ENCODE measurements at regions not wholly inside any gene's neighbourhood (a gene's known extent, or its start where the extent isn't known, plus 50 kb on each side); places are given as distances from the start of the nearest gene placed in this dataset.
"Not testable (repeated sequence)": the region's sequence is repeated elsewhere in the genome, so short reads cannot be mapped to it uniquely, and the experiment has no call there.

DNA sequence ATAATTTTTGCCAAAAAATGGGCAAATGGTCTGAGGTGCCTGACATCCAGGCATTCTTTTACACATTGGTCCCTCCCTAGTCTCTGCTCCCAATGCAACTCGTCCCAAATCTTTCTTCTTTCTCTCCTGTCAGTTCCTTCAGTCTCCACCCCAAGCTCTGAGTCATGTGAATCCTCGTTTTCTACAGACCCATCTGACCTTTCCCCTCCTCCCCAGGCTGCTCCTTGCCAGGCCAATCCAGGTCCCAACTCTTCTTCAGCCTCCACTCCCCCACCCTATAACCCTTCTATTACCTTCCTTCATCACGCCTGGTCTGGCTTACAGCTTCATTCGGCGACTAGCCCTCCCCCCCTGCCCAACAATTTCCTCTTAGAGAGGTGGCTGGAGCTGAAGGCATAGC is 55.3 kb downstream of the BBS10 start:
- not testable (repeated sequence) for DNase-seq (ENCODE audit: low read depth); H3K4me3 ChIP-seq (ENCODE audit: low read depth, low read length)

GRCh38 chr12:76292305-76292704 is 55.9 kb downstream of the BBS10 start:
- not testable (repeated sequence) for H3K4me3 ChIP-seq (ENCODE audit: low read depth, low read length); DNase-seq (ENCODE audit: low read depth)

DNA sequence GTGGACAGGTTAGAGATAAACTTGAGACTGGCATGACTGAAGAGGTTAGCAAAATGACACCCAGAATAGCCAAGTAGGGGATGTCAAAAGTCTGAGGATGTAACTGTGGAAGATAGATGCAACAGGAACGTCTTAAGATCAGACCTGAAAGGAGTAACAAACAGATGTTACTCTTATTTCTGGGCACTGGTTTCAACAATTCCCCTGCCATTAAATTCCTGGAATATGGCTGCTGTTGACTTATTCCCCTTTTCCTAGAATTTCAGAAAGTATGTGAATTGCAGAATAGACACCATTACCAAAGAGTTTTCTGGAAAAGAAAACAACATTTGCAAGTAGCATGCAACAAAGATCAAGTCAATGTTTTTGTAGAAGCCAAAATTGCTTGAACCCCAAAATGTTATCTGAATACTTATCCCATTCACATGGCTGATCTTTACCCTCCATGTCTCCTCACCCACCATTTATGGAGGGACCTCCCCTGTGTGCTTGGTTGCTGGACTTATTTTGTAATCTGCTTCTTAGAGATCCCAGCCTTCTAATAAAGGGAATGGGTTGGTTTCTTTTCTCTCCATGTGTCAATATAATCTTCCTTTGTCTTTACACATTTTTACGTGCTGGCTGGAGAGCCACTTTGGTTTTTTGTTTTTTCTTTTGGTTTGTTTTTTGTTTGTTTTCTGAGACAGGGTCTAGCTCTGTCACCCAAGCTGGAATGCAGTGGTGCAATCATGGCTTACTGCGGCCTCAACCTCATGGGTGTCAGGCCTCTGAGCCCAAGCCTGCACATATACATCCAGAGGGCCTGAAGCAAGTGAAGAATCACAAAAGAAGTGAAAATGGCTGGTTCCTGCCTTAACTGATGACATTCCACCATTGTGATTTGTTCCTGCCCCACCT is 57.0 kb downstream of the BBS10 start:
- H3K4me3 ChIP-seq (ENCODE audit: low read depth, low read length), result no peak overlapping the region
- no peak for DNase-seq (ENCODE audit: low read depth)
- TF ChIP-seq, protein P1, sequence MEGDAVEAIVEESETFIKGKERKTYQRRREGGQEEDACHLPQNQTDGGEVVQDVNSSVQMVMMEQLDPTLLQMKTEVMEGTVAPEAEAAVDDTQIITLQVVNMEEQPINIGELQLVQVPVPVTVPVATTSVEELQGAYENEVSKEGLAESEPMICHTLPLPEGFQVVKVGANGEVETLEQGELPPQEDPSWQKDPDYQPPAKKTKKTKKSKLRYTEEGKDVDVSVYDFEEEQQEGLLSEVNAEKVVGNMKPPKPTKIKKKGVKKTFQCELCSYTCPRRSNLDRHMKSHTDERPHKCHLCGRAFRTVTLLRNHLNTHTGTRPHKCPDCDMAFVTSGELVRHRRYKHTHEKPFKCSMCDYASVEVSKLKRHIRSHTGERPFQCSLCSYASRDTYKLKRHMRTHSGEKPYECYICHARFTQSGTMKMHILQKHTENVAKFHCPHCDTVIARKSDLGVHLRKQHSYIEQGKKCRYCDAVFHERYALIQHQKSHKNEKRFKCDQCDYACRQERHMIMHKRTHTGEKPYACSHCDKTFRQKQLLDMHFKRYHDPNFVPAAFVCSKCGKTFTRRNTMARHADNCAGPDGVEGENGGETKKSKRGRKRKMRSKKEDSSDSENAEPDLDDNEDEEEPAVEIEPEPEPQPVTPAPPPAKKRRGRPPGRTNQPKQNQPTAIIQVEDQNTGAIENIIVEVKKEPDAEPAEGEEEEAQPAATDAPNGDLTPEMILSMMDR (conservative IDR thresholded peaks at IDR 0.05; ENCODE audit: low read depth, low read length), result no peak

- H3K4me3 ChIP-seq (ENCODE audit: low read depth, low read length), result no peak overlapping the region
- DNase-seq (ENCODE audit: low read depth), result no peak
- TF ChIP-seq, protein P1 (conservative IDR thresholded peaks at IDR 0.05; ENCODE audit: low read depth, low read length), result no peak
Observed at GRCh38 chr12:76288218-76288617, 60.0 kb downstream of the BBS10 start.

DNA sequence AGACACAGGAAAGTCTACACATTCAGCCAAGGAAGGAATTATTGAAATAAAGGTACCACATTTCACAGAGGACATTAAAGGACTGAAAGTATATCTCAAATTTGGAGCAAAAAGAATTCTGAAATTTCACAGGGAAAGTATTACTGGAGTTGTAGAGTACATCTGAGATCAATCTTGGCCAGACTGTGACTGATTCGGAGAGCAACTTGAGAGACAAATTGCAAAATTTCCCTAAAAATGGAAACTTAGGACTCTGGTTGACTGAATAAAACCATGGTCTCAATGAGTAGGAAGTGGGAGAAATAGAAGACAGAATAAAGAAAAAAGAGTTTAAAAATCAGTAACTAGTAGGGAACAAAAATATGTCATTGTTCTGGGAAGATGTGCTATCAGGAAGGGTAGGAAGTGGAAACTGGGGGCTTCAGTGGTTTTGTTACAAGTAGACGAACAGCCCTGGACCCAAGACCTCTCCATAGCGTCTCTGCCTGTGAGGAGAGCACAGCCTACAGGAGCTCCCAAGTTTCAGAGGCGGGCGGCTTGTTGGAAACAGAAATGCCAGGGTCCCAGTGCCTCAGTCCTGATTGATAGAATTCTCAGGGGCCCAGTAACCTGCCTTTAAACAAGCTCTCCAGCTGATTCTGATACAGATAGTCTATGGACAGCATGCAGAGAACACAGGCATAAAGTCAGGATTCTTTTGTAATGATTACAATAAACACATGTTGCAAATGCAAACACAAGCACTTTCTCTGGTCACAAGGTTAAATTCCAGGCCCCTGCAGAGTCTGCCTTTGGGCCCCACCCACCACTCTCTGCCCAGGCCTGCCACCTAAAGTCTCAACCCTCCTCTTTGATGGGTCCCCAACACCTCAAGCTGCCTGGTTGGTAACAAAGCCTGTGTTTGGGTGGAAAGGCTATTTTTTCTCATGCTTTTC is 63.1 kb downstream of the BBS10 start:
- peak; percentile 85 for DNase-seq (ENCODE audit: low read depth)
- TF ChIP-seq, protein P1 (conservative IDR thresholded peaks at IDR 0.05; ENCODE audit: low read depth, low read length), result peak; percentile 32

GRCh38 chr12:76282744-76283143 is 65.5 kb downstream of the BBS10 start:
- TF ChIP-seq, protein P1 (conservative IDR thresholded peaks at IDR 0.05; ENCODE audit: low read depth, low read length), result no peak
- DNase-seq (ENCODE audit: low read depth), result no peak
- H3K4me3 ChIP-seq (ENCODE audit: low read depth, low read length), result no peak overlapping the region

More for the DNA sequence above, 63.1 kb downstream of the BBS10 start:
- H3K4me3 ChIP-seq (ENCODE audit: low read depth, low read length), result no peak overlapping the region

DNA sequence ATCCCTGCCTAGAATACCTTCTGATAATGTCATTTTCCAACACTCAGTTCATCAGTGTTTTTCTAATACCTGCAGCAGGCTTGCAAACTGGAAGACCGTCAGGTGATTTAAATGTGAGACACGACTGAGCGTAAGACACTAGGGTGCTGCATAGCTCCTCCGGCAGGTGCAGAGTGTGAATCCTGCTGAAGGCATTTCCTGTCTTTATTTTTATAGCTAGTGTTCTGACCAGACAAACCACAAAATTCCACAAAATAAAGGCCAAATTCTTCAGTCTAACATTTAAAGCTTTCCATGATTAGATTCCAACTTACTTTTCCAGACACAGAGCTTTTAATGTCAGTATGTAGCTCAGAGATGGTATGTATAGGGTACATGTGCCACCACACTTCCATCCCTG is 70.7 kb downstream of the BBS10 start:
- TF ChIP-seq, protein P1 (conservative IDR thresholded peaks at IDR 0.05; ENCODE audit: low read depth, low read length), result no peak
- peak; percentile 89 for DNase-seq (ENCODE audit: low read depth)

More for the DNA sequence above, 70.7 kb downstream of the BBS10 start:
- no peak overlapping the region for H3K4me3 ChIP-seq (ENCODE audit: low read depth, low read length)
